ENCODE measurements at regions not wholly inside any gene's neighbourhood (a gene's known extent, or its start where the extent isn't known, plus 50 kb on each side); places are given as distances from the start of the nearest gene placed in this dataset.
"Not testable (repeated sequence)": the region's sequence is repeated elsewhere in the genome, so short reads cannot be mapped to it uniquely, and the experiment has no call there.

- no peak for TF ChIP-seq CTCF (IDR thresholded peaks at IDR 0.05; ENCODE audit: low read depth, low read length)
- H3K27me3 ChIP-seq (ENCODE audit: control insufficient read depth, insufficient read depth, low read length), result no peaks in the 10 kb centered on the region
- ChIA-PET POLR2A (no interaction called here), CTCF (no interaction called here)
- H3K27ac ChIP-seq (ENCODE audit: low read depth, low read length), result no peak overlapping the region
- no peaks in the 10 kb centered on the region for H3K9me3 ChIP-seq (ENCODE audit: control insufficient read depth, insufficient read depth, low read length)
- no peak for DNase-seq (ENCODE audit: low read depth, low spot score)
- H3K4me3 ChIP-seq (ENCODE audit: low read depth, low read length), result no peak overlapping the region
These were observed 461.1 kb upstream of the DCN start for GRCh38 chr12:91643763-91644162.

- ChIA-PET CTCF (no interaction called here), POLR2A (no interaction called here)
- TF ChIP-seq CTCF (IDR thresholded peaks at IDR 0.05; ENCODE audit: low read depth, low read length), result no peak
- Histone ChIP-seq H3K4me3 (ENCODE audit: low read depth, low read length) (no peak overlapping the region), H3K9me3 (ENCODE audit: control insufficient read depth, insufficient read depth, low read length) (no peaks in the 10 kb centered on the region), H3K27me3 (ENCODE audit: control insufficient read depth, insufficient read depth, low read length) (no peaks in the 10 kb centered on the region), H3K27ac (ENCODE audit: low read depth, low read length) (no peak overlapping the region)
- no peak for DNase-seq (ENCODE audit: low read depth, low spot score)
These were observed 457.4 kb upstream of the DCN start for GRCh38 chr12:91640021-91640420.

- TF ChIP-seq CTCF (IDR thresholded peaks at IDR 0.05; ENCODE audit: low read depth, low read length), result no peak
- Histone ChIP-seq H3K9me3 (ENCODE audit: control insufficient read depth, insufficient read depth, low read length) (no peaks in the 10 kb centered on the region), H3K27ac (ENCODE audit: low read depth, low read length) (no peak overlapping the region), H3K27me3 (ENCODE audit: control insufficient read depth, insufficient read depth, low read length) (no peaks in the 10 kb centered on the region), H3K4me3 (ENCODE audit: low read depth, low read length) (no peak overlapping the region)
- CTCF ChIA-PET, result no interaction called here
- POLR2A ChIA-PET, result no interaction called here
- no peak for DNase-seq (ENCODE audit: low read depth, low spot score)
These were observed 456.7 kb upstream of the DCN start for GRCh38 chr12:91639327-91639726.

- CTCF ChIA-PET, result no interaction called here
- no peak for DNase-seq (ENCODE audit: low read depth, low spot score)
- Histone ChIP-seq H3K9me3 (ENCODE audit: control insufficient read depth, insufficient read depth, low read length) (peaks cover 8% of the 10 kb centered on the region; the same call in 1 of the 2 replicates), H3K27me3 (ENCODE audit: control insufficient read depth, insufficient read depth, low read length) (no peaks in the 10 kb centered on the region), H3K27ac (ENCODE audit: low read depth, low read length) (no peak overlapping the region), H3K4me3 (ENCODE audit: low read depth, low read length) (no peak overlapping the region)
- POLR2A ChIA-PET, result no interaction called here
- no peak for TF ChIP-seq CTCF (IDR thresholded peaks at IDR 0.05; ENCODE audit: low read depth, low read length)
These were observed 455.4 kb upstream of the DCN start for GRCh38 chr12:91637789-91638624.

- no peak for TF ChIP-seq CTCF (IDR thresholded peaks at IDR 0.05; ENCODE audit: low read depth, low read length)
- ChIA-PET POLR2A (no interaction called here), CTCF (no interaction called here)
- no peak for DNase-seq (ENCODE audit: low read depth, low spot score)
- no peak overlapping the region for H3K4me3 ChIP-seq (ENCODE audit: low read depth, low read length)
- peaks cover 8% of the 10 kb centered on the region; the same call in 1 of the 2 replicates for H3K9me3 ChIP-seq (ENCODE audit: control insufficient read depth, insufficient read depth, low read length)
- no peak overlapping the region for H3K27ac ChIP-seq (ENCODE audit: low read depth, low read length)
- no peaks in the 10 kb centered on the region for H3K27me3 ChIP-seq (ENCODE audit: control insufficient read depth, insufficient read depth, low read length)
These were observed 454.1 kb upstream of the DCN start for GRCh38 chr12:91636721-91637120.

GRCh38 chr12:91634386-91634713, 451.7 kb upstream of the DCN start:
- CTCF ChIA-PET; H3K27me3 ChIP-seq (ENCODE audit: control insufficient read depth, insufficient read depth, low read length); DNase-seq (ENCODE audit: low read depth, low spot score); H3K27ac ChIP-seq (ENCODE audit: low read depth, low read length); H3K4me3 ChIP-seq (ENCODE audit: low read depth, low read length); H3K9me3 ChIP-seq (ENCODE audit: control insufficient read depth, insufficient read depth, low read length): not testable (repeated sequence)
- POLR2A ChIA-PET, result interaction anchor here (0.6 kb wide), 1 partner anchor 490 kb away, joined by 4 read pairs; no protein-coding TSS in a partner anchor

Data from AG04450 (cell line).